ENCODE measurements at regions not wholly inside any gene's neighbourhood (a gene's known extent, or its start where the extent isn't known, plus 50 kb on each side); places are given as distances from the start of the nearest gene placed in this dataset.

GRCh38 chr10:84659027-84659426 lies 330.6 kb downstream of the CCSER2 start:
- H3K9me1 ChIP-seq (ENCODE audit: insufficient read depth, low read length): no peaks in the 10 kb centered on the region
- H3K27ac ChIP-seq (ENCODE audit: insufficient read depth, low read length): no peak overlapping the region
- BruUV-seq (replicated peaks): no TSS peak
- no peak overlapping the region for H4K91ac ChIP-seq (ENCODE audit: insufficient read depth, low read depth, low read length)
- no peak overlapping the region for H2AK5ac ChIP-seq (ENCODE audit: low read depth, low read length)
- no peak for ATAC-seq (ENCODE audit: low read depth)
- no peak overlapping the region for H4K8ac ChIP-seq (ENCODE audit: low read depth in 2 of 2, low read length in 2 of 2)
- no peak overlapping the region for H2AK9ac ChIP-seq (replicated peaks; ENCODE audit: low read depth, low read length, poor library complexity)
- H2AFZ ChIP-seq (replicated peaks; ENCODE audit: low read length, poor library complexity): no peak overlapping the region
- DNase-seq: no peak
- no peaks in the 10 kb centered on the region for H3K27me3 ChIP-seq (ENCODE audit: control insufficient read depth, insufficient read depth, low read length)
- intact Hi-C loops (cut with micrococcal nuclease): no loop called here
- POLR2A ChIA-PET (ENCODE audit: unreplicated experiment): no interaction called here
- WGBS, 2 experiments (ENCODE audit: extremely low coverage in 2 of 2, insufficient read length in 1 of 2): 80% methylated on average over 1 of the region's 6 CpGs; no CpG with 5 or more reads in 1 of the 2 experiments
- H3K9ac ChIP-seq (ENCODE audit: low read depth, low read length): no peak overlapping the region
- no peaks in the 10 kb centered on the region for H3K4me1 ChIP-seq (ENCODE audit: control insufficient read depth, insufficient read depth, low read length)
- no peak overlapping the region for H2BK20ac ChIP-seq (ENCODE audit: low read depth, low read length)
- H3K4ac ChIP-seq (ENCODE audit: low read depth, low read length): no peak overlapping the region
- H3K36me3 ChIP-seq (ENCODE audit: control insufficient read depth, insufficient read depth, low read length): no peaks in the 10 kb centered on the region
- H3K79me1 ChIP-seq (ENCODE audit: low read depth in 1 of 2, low read length in 2 of 2): no peaks in the 10 kb centered on the region
- CTCF ChIA-PET: no interaction called here
- H3K14ac ChIP-seq (replicated peaks; ENCODE audit: low read depth, low read length): no peak overlapping the region
- no peak overlapping the region for H4K5ac ChIP-seq (ENCODE audit: low read depth, low read length)
- no peak overlapping the region for H2BK15ac ChIP-seq (ENCODE audit: low read depth, low read length)
- no peak overlapping the region for H3K56ac ChIP-seq (ENCODE audit: extremely low read depth, insufficient read depth, low read length)
- H3K4me3 ChIP-seq (ENCODE audit: insufficient read depth, low read depth, low read length): no peak overlapping the region
- H2BK120ac ChIP-seq (ENCODE audit: low read depth, low read length): no peak overlapping the region
- H3K9me3 ChIP-seq (ENCODE audit: control insufficient read depth, insufficient read depth, low read length): peaks cover 11% of the 10 kb centered on the region; the same call in 1 of the 2 replicates
- no peak overlapping the region for H3K23ac ChIP-seq (ENCODE audit: low read depth, low read length)
- no peaks in the 10 kb centered on the region for H4K20me1 ChIP-seq (ENCODE audit: insufficient read depth, low read length)
- TF ChIP-seq SMC3 (IDR thresholded peaks at IDR 0.05; ENCODE audit: low read depth, low read length) (no peak), USF2 (IDR thresholded peaks at IDR 0.05; ENCODE audit: low read depth, low read length) (no peak), CTCF (conservative IDR thresholded peaks at IDR 0.05; ENCODE audit: low read depth, low read length) (no peak), MXI1 (IDR thresholded peaks at IDR 0.05; ENCODE audit: borderline replicate concordance, low read depth, low read length) (no peak), NFE2L2 (IDR thresholded peaks at IDR 0.05; ENCODE audit: low read depth, low read length) (no peak), ELK1 (IDR thresholded peaks at IDR 0.05; ENCODE audit: borderline replicate concordance, low read depth, low read length) (no peak), MAFK (IDR thresholded peaks at IDR 0.05; ENCODE audit: low read depth, low read length) (no peak), CHD1 (IDR thresholded peaks at IDR 0.05; ENCODE audit: low read depth, low read length) (no peak), CEBPB (IDR thresholded peaks at IDR 0.05; ENCODE audit: low read depth, low read length) (no peak), RAD21 (IDR thresholded peaks at IDR 0.05; ENCODE audit: low read length) (no peak), RFX5 (IDR thresholded peaks at IDR 0.05; ENCODE audit: low read depth, low read length) (no peak), BHLHE40 (IDR thresholded peaks at IDR 0.05; ENCODE audit: low read depth, low read length) (no peak)
- in situ Hi-C loops (cut with MboI; ENCODE audit: low sequenced_read_pairs): no loop called here
- H2BK5ac ChIP-seq (ENCODE audit: low read depth, low read length, poor library complexity, severe bottlenecking): no peak overlapping the region
- H3K4me2 ChIP-seq (ENCODE audit: low read depth, low read length): no peak overlapping the region
- H3K18ac ChIP-seq (ENCODE audit: low read depth, low read length): no peak overlapping the region
- dilution Hi-C loops (cut with HindIII; ENCODE audit: low sequenced_read_pairs, unreplicated experiment): no loop called here
